Trophoblast cell (in vitro differentiated cells and primary cell): ENCODE measurements at regions not wholly inside any gene's neighbourhood (a gene's known extent, or its start where the extent isn't known, plus 50 kb on each side); places are given as distances from the start of the nearest gene placed in this dataset.

ENCODE experiments used
- DNase-seq, 2 donors: peaks; one replicate each; pipeline ENCODE4 v3.0.0-alpha.2; 2016
- H2AFZ ChIP-seq: 2 replicates; pipeline ENCODE4 v1.6.1; 2013; ENCODE audit warnings: low read length, moderate library complexity, mild to moderate bottlenecking; ENCODE audit not compliant: insufficient read depth, poor library complexity
- H2AK5ac ChIP-seq: 2 replicates; pipeline ENCODE4 v1.6.1; 2013; ENCODE audit warnings: mild to moderate bottlenecking, low read length
- H2BK120ac ChIP-seq: 2 replicates; pipeline ENCODE4 v1.6.1; 2013; ENCODE audit warnings: low read length, mild to moderate bottlenecking, moderate library complexity; ENCODE audit not compliant: insufficient read depth, poor library complexity
- H2BK12ac ChIP-seq: 2 replicates; pipeline ENCODE4 v1.6.1; 2013; ENCODE audit warnings: mild to moderate bottlenecking, low read length, moderate library complexity
- H2BK5ac ChIP-seq: 2 replicates; pipeline ENCODE4 v1.6.1; 2013; ENCODE audit warnings: low read length, low read depth, moderate library complexity, mild to moderate bottlenecking; ENCODE audit not compliant: poor library complexity
- H3K14ac ChIP-seq: 2 replicates; pipeline ENCODE4 v1.6.1; 2013; ENCODE audit warnings: mild to moderate bottlenecking, low read length
- H3K18ac ChIP-seq: 2 replicates; pipeline ENCODE4 v1.6.1; 2013; ENCODE audit warnings: mild to moderate bottlenecking, low read length
- H3K23ac ChIP-seq: 2 replicates; pipeline ENCODE4 v1.6.1; 2013; ENCODE audit warnings: low read length
- H3K27ac ChIP-seq: 2 replicates; pipeline ENCODE4 v1.5.1; 2013; ENCODE audit warnings: low read depth, mild to moderate bottlenecking, inconsistent platforms, low read length, moderate library complexity
- H3K27me3 ChIP-seq: 2 replicates; pipeline ENCODE4 v1.6.1; 2013; ENCODE audit warnings: inconsistent platforms, mild to moderate bottlenecking, low read length, moderate library complexity; ENCODE audit not compliant: insufficient read depth
- H3K36me3 ChIP-seq, 2 experiments: 1 replicate in 1 of 2; 2 replicates in 1 of 2; pipeline ENCODE4 v1.6.1; 2013; ENCODE audit warnings: low read length in 2 of 2, mild to moderate bottlenecking in 2 of 2, moderate library complexity in 1 of 2; ENCODE audit not compliant: insufficient read depth in 2 of 2, control insufficient read depth in 1 of 2
- H3K4ac ChIP-seq: 2 replicates; pipeline ENCODE4 v1.6.1; 2013; ENCODE audit warnings: low read depth, mild to moderate bottlenecking, low read length, moderate library complexity
- H3K4me1 ChIP-seq, 2 experiments: 1 replicate in 1 of 2; 2 replicates in 1 of 2; pipeline ENCODE4 v1.6.1; 2013; ENCODE audit warnings: low read length in 2 of 2, mild to moderate bottlenecking in 2 of 2, moderate library complexity in 1 of 2; ENCODE audit not compliant: insufficient read depth in 2 of 2, control insufficient read depth in 1 of 2
- H3K4me2 ChIP-seq: 2 replicates; pipeline ENCODE4 v1.6.1; 2013; ENCODE audit warnings: inconsistent platforms, mild to moderate bottlenecking, low read length, moderate library complexity
- H3K4me3 ChIP-seq: 2 replicates; pipeline ENCODE4 v1.5.1; 2013; ENCODE audit warnings: mild to moderate bottlenecking, low read depth, low read length, inconsistent platforms
- H3K79me1 ChIP-seq: one replicate; pipeline ENCODE4 v1.6.1; 2013; ENCODE audit warnings: low read length
- H3K79me2 ChIP-seq: 2 replicates; pipeline ENCODE4 v1.6.1; 2013; ENCODE audit warnings: low read length, mild to moderate bottlenecking; ENCODE audit not compliant: control insufficient read depth, insufficient read depth, poor library complexity
- H3K9ac ChIP-seq: 2 replicates; pipeline ENCODE4 v1.6.1; 2013; ENCODE audit warnings: mild to moderate bottlenecking, low read length
- H3K9me3 ChIP-seq: 2 replicates; pipeline ENCODE4 v1.6.1; 2013; ENCODE audit warnings: low read depth, mild to moderate bottlenecking, control low read depth, inconsistent platforms, low read length; ENCODE audit not compliant: insufficient read depth
- H4K12ac ChIP-seq: 2 replicates; pipeline ENCODE4 v1.6.1; 2013; ENCODE audit warnings: low read depth, mild to moderate bottlenecking, low read length, moderate library complexity
- H4K8ac ChIP-seq: 2 replicates; pipeline ENCODE4 v1.6.1; 2013; ENCODE audit warnings: low read depth, mild to moderate bottlenecking, low read length, moderate library complexity
- H4K91ac ChIP-seq: one replicate; pipeline ENCODE4 v1.6.1; 2013; ENCODE audit warnings: low read depth, mild to moderate bottlenecking, low read length, moderate library complexity
- WGBS: extraction: QIAGEN DNeasy Blood & Tissue Kit; methylation state at CpG from one replicate; pipeline ENCODE4 v1.1.7; 2013; ENCODE audit warnings: missing lambda C conversion rate; ENCODE audit not compliant: insufficient read length, insufficient coverage; ENCODE audit errors: extremely low coverage; 5-methylcytosine and 5-hydroxymethylcytosine counted together

- Histone ChIP-seq H3K23ac (no peak overlapping the region), H3K79me2 (no peaks in the 10 kb centered on the region), H3K79me1 (no peaks in the 10 kb centered on the region), H2AFZ (no peak overlapping the region), H3K4me3 (no peak overlapping the region), H3K4ac (no peak overlapping the region), H4K12ac (no peak overlapping the region), H3K4me1 (no peaks in the 10 kb centered on the region), H2BK120ac (no peak overlapping the region), H2BK5ac (no peak overlapping the region), H3K14ac (no peak overlapping the region), H3K9ac (no peak overlapping the region), H3K27me3 (no peaks in the 10 kb centered on the region), H2AK5ac (no peak overlapping the region), H2BK12ac (no peak overlapping the region), H3K4me2 (no peak overlapping the region), H4K8ac (no peak overlapping the region), H4K91ac (no peak overlapping the region), H3K18ac (no peak overlapping the region), H3K27ac (no peak overlapping the region), H3K9me3 (no peaks in the 10 kb centered on the region), H3K36me3 (no peaks in the 10 kb centered on the region)
- WGBS, result no CpG with 5 or more reads among the region's 2 CpGs
- DNase-seq, result no peak
These were observed 737.0 kb downstream of the HDGFL1 start for GRCh38 chr6:23306251-23306950.

- Histone ChIP-seq H3K23ac (no peak overlapping the region), H2BK5ac (no peak overlapping the region), H3K27me3 (no peaks in the 10 kb centered on the region), H4K12ac (no peak overlapping the region), H3K4me3 (no peak overlapping the region), H3K79me1 (no peaks in the 10 kb centered on the region), H3K14ac (no peak overlapping the region), H3K27ac (no peak overlapping the region), H3K9ac (no peak overlapping the region), H2BK120ac (no peak overlapping the region), H3K4me1 (no peaks in the 10 kb centered on the region), H2AFZ (no peak overlapping the region), H3K18ac (no peak overlapping the region), H2BK12ac (no peak overlapping the region), H4K8ac (no peak overlapping the region), H2AK5ac (no peak overlapping the region), H3K4me2 (no peak overlapping the region), H3K79me2 (no peaks in the 10 kb centered on the region), H3K36me3 (no peaks in the 10 kb centered on the region), H4K91ac (no peak overlapping the region), H3K4ac (no peak overlapping the region), H3K9me3 (no peaks in the 10 kb centered on the region)
- DNase-seq, result no peak
- WGBS, result no CpG with 5 or more reads among the region's 4 CpGs
These were observed 738.1 kb downstream of the HDGFL1 start for GRCh38 chr6:23307516-23307915.

- no peaks in the 10 kb centered on the region for H3K27me3 ChIP-seq
- no peaks in the 10 kb centered on the region for H3K4me1 ChIP-seq
- no peak overlapping the region for H2BK12ac ChIP-seq
- no peaks in the 10 kb centered on the region for H3K79me2 ChIP-seq
- H4K91ac ChIP-seq, result no peak overlapping the region
- peak; percentile 8 to 71 for DNase-seq
- no peak overlapping the region for H3K27ac ChIP-seq
- no peak overlapping the region for H2AFZ ChIP-seq
- no peak overlapping the region for H3K23ac ChIP-seq
- no peak overlapping the region for H3K14ac ChIP-seq
- no peak overlapping the region for H2BK120ac ChIP-seq
- no peak overlapping the region for H4K12ac ChIP-seq
- H2AK5ac ChIP-seq, result no peak overlapping the region
- H3K36me3 ChIP-seq, result no peaks in the 10 kb centered on the region
- no peak overlapping the region for H4K8ac ChIP-seq
- H3K9ac ChIP-seq, result no peak overlapping the region
- no peak overlapping the region for H3K4me2 ChIP-seq
- H3K4ac ChIP-seq, result no peak overlapping the region
- no peak overlapping the region for H2BK5ac ChIP-seq
- no peaks in the 10 kb centered on the region for H3K9me3 ChIP-seq
- WGBS, result no CpG with 5 or more reads among the region's 3 CpGs
- no peak overlapping the region for H3K4me3 ChIP-seq
- no peak overlapping the region for H3K18ac ChIP-seq
- H3K79me1 ChIP-seq, result no peaks in the 10 kb centered on the region
These were observed 738.8 kb downstream of the HDGFL1 start for GRCh38 chr6:23308166-23308565.

DNA sequence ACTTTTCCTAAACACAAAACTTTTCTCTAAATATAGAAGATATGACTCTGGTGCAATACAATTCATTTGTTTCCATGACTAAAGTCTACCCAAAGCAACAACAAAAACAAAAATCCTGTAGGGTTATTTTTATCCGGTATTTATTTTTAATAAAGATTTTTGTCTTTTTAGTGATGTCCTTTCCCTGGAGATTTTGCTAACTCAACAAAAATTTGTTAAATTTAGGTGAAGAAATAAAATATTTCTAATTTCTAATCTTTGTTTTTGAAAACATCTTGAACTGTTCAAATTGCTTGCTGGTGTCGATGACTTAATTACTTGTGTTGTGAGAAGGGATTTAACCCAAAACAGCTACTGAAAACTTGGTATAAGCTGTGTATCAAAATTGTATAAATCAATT is 741.8 kb downstream of the HDGFL1 start:
- no peak overlapping the region for H3K4me2 ChIP-seq
- no peak overlapping the region for H3K9ac ChIP-seq
- H3K27ac ChIP-seq, result no peak overlapping the region
- H3K4me1 ChIP-seq, result no peaks in the 10 kb centered on the region
- no peak overlapping the region for H4K8ac ChIP-seq
- no peak overlapping the region for H4K12ac ChIP-seq
- no peak overlapping the region for H3K18ac ChIP-seq
- no peak overlapping the region for H2BK12ac ChIP-seq
- H3K23ac ChIP-seq, result no peak overlapping the region
- no peaks in the 10 kb centered on the region for H3K79me2 ChIP-seq
- H2BK120ac ChIP-seq, result no peak overlapping the region
- no peak overlapping the region for H2AK5ac ChIP-seq
- no peak overlapping the region for H3K14ac ChIP-seq
- no peak overlapping the region for H3K4me3 ChIP-seq
- no peak overlapping the region for H3K4ac ChIP-seq
- H2AFZ ChIP-seq, result no peak overlapping the region
- H3K36me3 ChIP-seq, result no peaks in the 10 kb centered on the region
- H3K79me1 ChIP-seq, result no peaks in the 10 kb centered on the region
- H3K9me3 ChIP-seq, result no peaks in the 10 kb centered on the region
- no peak for DNase-seq
- H4K91ac ChIP-seq, result no peak overlapping the region
- H2BK5ac ChIP-seq, result no peak overlapping the region
- WGBS, result no CpG with 5 or more reads among the region's 2 CpGs
- no peaks in the 10 kb centered on the region for H3K27me3 ChIP-seq
